Lung microvascular endothelial cell (primary cell): ENCODE measurements at regions not wholly inside any gene's neighbourhood (a gene's known extent, or its start where the extent isn't known, plus 50 kb on each side); places are given as distances from the start of the nearest gene placed in this dataset.

Source experiments
- DNase-seq, 2 donors: peaks; one replicate each; pipeline versions ENCODE4 v3.0.0 to v3.0.0-alpha.2; 2010; ENCODE audit warnings: low read depth in 2 of 2

- DNase-seq, result no peak
Measured at GRCh38 chr10:61318429-61318828, 134.8 kb downstream of the TMEM26 start.

- DNase-seq, result no peak
Measured at GRCh38 chr10:61317706-61318105, 135.5 kb downstream of the TMEM26 start.

GRCh38 chr10:61316676-61317265 is 136.4 kb downstream of the TMEM26 start:
- no peak for DNase-seq

- no peak for DNase-seq
Measured at GRCh38 chr10:61314273-61314672, 138.9 kb downstream of the TMEM26 start.

- DNase-seq, result no peak
Measured at GRCh38 chr10:61313460-61313859, 139.7 kb downstream of the TMEM26 start.

GRCh38 chr10:61304746-61305145 is 148.4 kb downstream of the TMEM26 start:
- no peak for DNase-seq

- no peak for DNase-seq
Measured at GRCh38 chr10:61302124-61302523, 151.1 kb downstream of the TMEM26 start.

GRCh38 chr10:61301575-61301974 is 151.6 kb downstream of the TMEM26 start:
- no peak for DNase-seq

- DNase-seq, result no peak
Measured at GRCh38 chr10:61299841-61300240, 153.3 kb downstream of the TMEM26 start.

- no peak for DNase-seq
Measured at GRCh38 chr10:61299156-61299555, 154.0 kb downstream of the TMEM26 start.

GRCh38 chr10:61298194-61298593 is 155.0 kb downstream of the TMEM26 start:
- no peak for DNase-seq

GRCh38 chr10:61296161-61296560 is 157.0 kb downstream of the TMEM26 start:
- DNase-seq, result no peak

- DNase-seq, result no peak
Measured at GRCh38 chr10:61294131-61294530, 159.1 kb downstream of the TMEM26 start.

- DNase-seq, result no peak
Measured at GRCh38 chr10:61289813-61290212, 163.4 kb downstream of the TMEM26 start.

GRCh38 chr10:61286686-61287085 is 166.5 kb downstream of the TMEM26 start:
- peak in 1 of 2 donors; percentile 8 for DNase-seq

- peak in 1 of 2 donors; percentile 1 for DNase-seq
Measured at GRCh38 chr10:61285749-61286148, 167.4 kb downstream of the TMEM26 start.

- peak; percentile 77 to 82 for DNase-seq
Measured at GRCh38 chr10:61284222-61284890, 168.8 kb downstream of the TMEM26 start.

- DNase-seq, result no peak
Measured at GRCh38 chr10:61283481-61284221, 169.5 kb downstream of the TMEM26 start.

GRCh38 chr10:61283066-61283465 is 170.1 kb downstream of the TMEM26 start:
- peak in 1 of 2 donors; percentile 2 for DNase-seq

GRCh38 chr10:61280303-61280702 is 172.9 kb downstream of the TMEM26 start:
- peak; percentile 28 to 49 for DNase-seq

GRCh38 chr10:61279400-61279799 is 173.8 kb downstream of the TMEM26 start:
- no peak for DNase-seq

GRCh38 chr10:61278556-61278955 is 174.6 kb downstream of the TMEM26 start:
- DNase-seq, result no peak

- DNase-seq, result no peak
Measured at GRCh38 chr10:61272781-61273180, 180.4 kb downstream of the TMEM26 start.
